GM12872 (cell line): ENCODE measurements at regions not wholly inside any gene's neighbourhood (a gene's known extent, or its start where the extent isn't known, plus 50 kb on each side); places are given as distances from the start of the nearest gene placed in this dataset.

Source experiments
- TF ChIP-seq, protein P1 (sequence below): IDR thresholded peaks from 3 replicates; pipeline ENCODE4 v1.5.1; 2011; ENCODE audit warnings: low read depth, mild to moderate bottlenecking, low read length, moderate library complexity; ENCODE audit not compliant: insufficient read depth

DNA sequence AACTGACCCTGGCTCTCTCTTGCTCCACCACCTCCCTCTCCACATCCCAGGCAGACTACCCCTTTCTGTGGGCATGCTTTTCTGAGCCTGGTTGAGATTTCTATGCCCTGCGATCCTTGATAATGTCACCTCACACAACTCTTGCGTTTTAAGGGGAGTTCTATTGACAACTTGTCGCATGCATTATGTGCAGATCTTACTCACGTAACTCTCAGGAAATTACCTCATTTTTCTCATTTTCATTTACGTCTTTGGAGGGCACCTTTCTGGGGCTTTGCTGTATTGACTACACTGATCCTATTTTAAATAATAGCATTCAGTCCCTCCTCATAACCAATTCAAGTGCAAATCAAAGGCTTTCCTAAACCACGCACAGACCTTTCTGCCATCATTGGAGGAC lies 140.4 kb upstream of the WWC1 start:
- TF ChIP-seq, protein P1, sequence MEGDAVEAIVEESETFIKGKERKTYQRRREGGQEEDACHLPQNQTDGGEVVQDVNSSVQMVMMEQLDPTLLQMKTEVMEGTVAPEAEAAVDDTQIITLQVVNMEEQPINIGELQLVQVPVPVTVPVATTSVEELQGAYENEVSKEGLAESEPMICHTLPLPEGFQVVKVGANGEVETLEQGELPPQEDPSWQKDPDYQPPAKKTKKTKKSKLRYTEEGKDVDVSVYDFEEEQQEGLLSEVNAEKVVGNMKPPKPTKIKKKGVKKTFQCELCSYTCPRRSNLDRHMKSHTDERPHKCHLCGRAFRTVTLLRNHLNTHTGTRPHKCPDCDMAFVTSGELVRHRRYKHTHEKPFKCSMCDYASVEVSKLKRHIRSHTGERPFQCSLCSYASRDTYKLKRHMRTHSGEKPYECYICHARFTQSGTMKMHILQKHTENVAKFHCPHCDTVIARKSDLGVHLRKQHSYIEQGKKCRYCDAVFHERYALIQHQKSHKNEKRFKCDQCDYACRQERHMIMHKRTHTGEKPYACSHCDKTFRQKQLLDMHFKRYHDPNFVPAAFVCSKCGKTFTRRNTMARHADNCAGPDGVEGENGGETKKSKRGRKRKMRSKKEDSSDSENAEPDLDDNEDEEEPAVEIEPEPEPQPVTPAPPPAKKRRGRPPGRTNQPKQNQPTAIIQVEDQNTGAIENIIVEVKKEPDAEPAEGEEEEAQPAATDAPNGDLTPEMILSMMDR: no peak

DNA sequence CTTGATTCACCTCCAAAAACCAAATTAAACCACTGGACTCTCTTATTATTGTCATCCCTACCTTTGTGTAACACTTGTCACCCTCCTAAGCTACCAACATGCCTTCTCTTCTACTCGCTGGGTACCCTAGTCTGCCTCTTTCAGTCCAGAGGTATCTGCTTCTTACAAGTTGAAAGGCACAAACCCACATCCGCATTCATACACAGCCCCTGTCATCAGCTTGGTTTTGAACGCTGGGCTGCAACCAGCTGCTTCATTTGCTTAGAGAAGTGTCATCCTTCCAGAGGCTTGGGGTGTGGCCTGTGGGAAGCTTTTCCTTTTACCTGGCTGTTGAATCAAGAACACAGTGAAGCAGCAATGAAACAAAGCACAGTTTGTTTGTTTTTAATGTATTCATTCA lies 138.8 kb upstream of the WWC1 start:
- TF ChIP-seq, protein P1: no peak

DNA sequence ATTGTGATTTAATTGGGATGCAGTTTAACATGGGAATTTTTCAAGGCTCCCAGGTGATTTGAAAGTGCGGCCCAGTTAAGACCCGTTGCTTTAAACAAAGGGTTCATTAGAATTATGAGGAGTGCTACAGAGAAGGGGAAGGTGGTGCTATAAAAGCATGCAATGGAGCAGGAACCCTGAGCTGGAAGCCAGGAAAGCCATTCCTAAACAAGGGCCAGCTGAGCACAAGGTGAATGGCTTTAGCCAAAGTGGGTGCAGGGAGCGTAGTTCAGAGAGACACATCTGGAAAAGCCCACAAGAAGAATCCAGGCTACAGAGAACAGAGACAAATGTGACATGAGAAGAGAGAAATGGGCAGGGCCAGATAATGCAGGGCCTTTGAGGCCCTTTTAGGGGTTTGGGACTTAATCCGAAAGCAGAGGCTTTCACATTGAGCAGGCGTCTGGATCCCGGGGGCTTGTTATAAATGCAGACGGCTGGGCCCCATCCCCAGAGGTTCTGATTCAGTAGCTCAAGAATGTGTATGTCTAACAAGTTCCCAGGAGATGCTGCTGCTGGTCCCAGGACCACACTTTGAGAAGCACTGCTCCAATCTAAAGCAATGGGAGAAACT lies 138.1 kb upstream of the WWC1 start:
- TF ChIP-seq, protein P1: no peak

DNA sequence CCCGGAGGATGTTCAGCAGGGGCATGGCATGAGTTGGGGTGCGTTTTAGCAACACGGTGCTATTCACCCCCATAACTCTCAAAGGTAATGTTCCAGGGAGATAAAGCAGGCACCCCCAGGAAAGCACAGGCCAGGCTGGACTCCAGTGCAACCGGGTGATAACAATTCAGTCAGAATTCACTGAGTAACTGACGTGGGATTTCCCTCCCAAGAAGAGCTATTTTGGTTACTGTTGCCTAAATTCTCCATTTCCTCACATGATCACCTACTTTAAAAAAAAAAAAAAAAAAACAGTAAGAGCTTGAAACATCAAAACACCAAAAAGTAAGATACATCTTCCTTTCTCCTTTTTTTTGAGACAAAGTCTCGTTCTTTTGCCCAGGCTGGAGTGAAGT lies 137.6 kb upstream of the WWC1 start:
- TF ChIP-seq, protein P1: no peak

DNA sequence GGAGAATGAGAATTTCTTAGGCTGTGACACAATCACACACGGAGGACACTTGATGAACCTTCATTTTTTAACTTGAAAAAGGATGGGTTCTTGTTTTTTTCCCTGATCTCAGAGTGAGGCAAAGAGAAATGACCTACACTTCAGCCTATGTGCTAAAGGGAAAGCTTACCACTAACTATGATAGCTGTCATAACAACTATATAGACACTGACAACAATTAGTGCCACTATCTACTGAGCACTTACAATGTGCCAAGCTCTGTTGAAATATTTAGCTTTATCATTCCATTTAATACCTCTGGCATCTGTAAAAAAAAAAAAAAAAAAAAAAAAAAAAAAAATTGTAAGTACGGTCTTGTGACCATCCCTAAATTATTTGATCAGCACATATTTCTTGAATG lies 135.9 kb upstream of the WWC1 start:
- TF ChIP-seq, protein P1: no peak

DNA sequence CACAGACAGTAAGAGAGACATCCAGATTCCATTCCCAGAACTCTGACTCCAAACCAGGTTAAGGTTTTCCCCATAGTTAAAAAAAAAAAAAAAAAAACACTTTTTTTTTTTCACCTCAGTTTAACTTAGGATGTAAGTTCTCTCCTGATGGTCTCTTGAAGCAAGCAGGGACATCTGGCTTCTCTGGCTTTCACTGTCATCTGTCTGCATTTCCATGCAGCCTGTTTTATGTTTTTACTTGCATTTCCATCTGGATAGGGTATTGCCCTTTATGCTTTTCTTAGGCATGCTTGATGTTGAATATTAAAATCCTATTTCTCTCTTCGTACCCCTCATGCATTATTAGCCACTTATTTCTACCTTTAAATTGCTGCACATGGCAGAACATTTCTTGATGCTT lies 135.3 kb upstream of the WWC1 start:
- TF ChIP-seq, protein P1: no peak

DNA sequence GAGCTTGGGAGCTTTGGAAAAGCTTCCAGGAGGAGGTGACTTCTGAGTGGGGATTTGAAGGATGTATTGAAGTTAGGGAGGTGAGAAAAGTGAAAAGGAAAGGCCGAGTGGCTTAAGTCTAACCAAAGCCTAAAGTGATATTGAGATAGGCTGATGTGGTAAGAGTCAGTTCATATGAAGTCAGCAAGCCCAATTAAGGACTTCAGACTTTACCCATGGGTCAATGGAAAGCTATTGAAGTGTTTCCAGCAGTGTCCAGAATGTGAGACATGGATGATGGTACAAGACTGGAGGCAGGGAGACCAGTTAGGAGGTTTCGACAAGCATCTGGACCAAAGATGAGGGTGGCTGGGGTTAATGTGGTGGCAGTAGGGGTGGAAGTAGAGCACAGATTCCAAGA lies 134.3 kb upstream of the WWC1 start:
- TF ChIP-seq, protein P1: no peak

DNA sequence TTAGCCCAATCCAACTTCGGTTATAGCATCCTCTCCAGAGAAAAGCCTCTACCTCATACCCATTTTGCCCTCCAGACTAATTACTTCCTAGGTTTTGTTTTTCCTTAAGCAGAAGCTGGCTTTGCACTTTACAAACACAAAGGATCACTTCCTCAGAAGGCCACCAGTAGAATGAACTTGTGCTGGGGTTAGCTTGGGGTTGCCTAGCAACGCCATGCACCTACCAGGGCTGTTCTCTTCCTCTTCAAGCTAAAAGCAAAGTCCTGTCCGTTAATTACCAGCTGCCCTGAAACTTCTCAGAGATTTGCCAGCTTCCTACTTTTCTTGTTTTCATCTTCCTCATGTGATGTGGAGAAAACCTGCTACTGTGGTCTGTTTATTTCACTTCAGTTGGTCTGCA lies 132.0 kb upstream of the WWC1 start:
- TF ChIP-seq, protein P1: no peak
